HFFc6 (cell line): ENCODE measurements at regions not wholly inside any gene's neighbourhood (a gene's known extent, or its start where the extent isn't known, plus 50 kb on each side); places are given as distances from the start of the nearest gene placed in this dataset.

Source experiments
- DNase-seq: peaks from one replicate; pipeline ENCODE4 v3.0.0-alpha.2; 2018
- H3K27ac Mint-ChIP-seq: 2 replicates; pipeline ENCODE4 v1.8.0; 2020; ENCODE audit warnings: mild to moderate bottlenecking, mixed read lengths
- H3K27me3 Mint-ChIP-seq: 2 replicates; pipeline ENCODE4 v1.8.0; 2021; ENCODE audit warnings: mild to moderate bottlenecking, moderate library complexity, mixed read lengths; ENCODE audit not compliant: insufficient read depth
- H3K36me3 Mint-ChIP-seq: 2 replicates; pipeline ENCODE4 v1.8.0; 2021; ENCODE audit warnings: low read depth, mixed read lengths
- H3K4me1 Mint-ChIP-seq: 2 replicates; pipeline ENCODE4 v1.8.0; 2020; ENCODE audit warnings: low read depth, mixed read lengths
- H3K4me3 Mint-ChIP-seq: 2 replicates; pipeline ENCODE4 v1.8.0; 2020; ENCODE audit warnings: mild to moderate bottlenecking, moderate library complexity, mixed read lengths
- H3K9me3 Mint-ChIP-seq: 2 replicates; pipeline ENCODE4 v1.8.0; 2020; ENCODE audit warnings: mild to moderate bottlenecking, mixed read lengths
- TF ChIP-seq, protein P1 (sequence below): fragments of 200-600 bp; sonication (generic); IDR thresholded peaks from 2 replicates; pipeline ENCODE4 v1.5.0; 2021; ENCODE audit warnings: antibody characterized with exemption, mild to moderate bottlenecking

DNA sequence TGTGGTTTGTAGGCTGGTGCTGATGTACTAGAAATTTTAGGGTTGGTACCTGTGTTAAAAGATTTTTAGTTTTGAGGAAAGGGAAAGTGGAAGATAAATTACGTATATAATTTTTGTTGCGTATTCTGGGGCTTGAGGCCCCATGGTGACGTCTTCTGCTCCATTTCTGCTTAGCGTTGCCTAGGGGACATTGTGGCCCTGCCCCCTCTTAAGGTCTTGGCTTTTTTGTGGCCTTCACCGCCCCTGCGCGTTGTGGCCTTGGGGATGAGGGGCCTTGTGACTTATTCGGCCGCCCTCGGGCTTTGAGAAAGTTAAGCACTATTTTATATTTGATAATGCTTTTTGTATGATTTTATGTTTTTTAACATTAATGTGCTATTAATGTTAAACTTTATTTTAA, 182.0 kb downstream of the KLF13 start:
- Mint-ChIP-seq H3K27ac (no peak overlapping the region), H3K4me3 (no peak overlapping the region), H3K9me3 (peaks cover 5% of the 10 kb centered on the region; the same call in 1 of the 2 replicates), H3K27me3 (peaks cover 17% of the 10 kb centered on the region), H3K4me1 (no peaks in the 10 kb centered on the region), H3K36me3 (no peaks in the 10 kb centered on the region)
- no peak for DNase-seq
- TF ChIP-seq, protein P1, sequence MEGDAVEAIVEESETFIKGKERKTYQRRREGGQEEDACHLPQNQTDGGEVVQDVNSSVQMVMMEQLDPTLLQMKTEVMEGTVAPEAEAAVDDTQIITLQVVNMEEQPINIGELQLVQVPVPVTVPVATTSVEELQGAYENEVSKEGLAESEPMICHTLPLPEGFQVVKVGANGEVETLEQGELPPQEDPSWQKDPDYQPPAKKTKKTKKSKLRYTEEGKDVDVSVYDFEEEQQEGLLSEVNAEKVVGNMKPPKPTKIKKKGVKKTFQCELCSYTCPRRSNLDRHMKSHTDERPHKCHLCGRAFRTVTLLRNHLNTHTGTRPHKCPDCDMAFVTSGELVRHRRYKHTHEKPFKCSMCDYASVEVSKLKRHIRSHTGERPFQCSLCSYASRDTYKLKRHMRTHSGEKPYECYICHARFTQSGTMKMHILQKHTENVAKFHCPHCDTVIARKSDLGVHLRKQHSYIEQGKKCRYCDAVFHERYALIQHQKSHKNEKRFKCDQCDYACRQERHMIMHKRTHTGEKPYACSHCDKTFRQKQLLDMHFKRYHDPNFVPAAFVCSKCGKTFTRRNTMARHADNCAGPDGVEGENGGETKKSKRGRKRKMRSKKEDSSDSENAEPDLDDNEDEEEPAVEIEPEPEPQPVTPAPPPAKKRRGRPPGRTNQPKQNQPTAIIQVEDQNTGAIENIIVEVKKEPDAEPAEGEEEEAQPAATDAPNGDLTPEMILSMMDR = no peak

GRCh38 chr15:31510057-31510456, 183.4 kb downstream of the KLF13 start:
- DNase-seq = no peak
- Mint-ChIP-seq H3K9me3 (peaks cover 5% of the 10 kb centered on the region; the same call in 1 of the 2 replicates), H3K36me3 (no peaks in the 10 kb centered on the region), H3K27ac (no peak overlapping the region), H3K27me3 (peaks cover 21% of the 10 kb centered on the region), H3K4me3 (no peak overlapping the region), H3K4me1 (no peaks in the 10 kb centered on the region)
- TF ChIP-seq, protein P1 = no peak

DNA sequence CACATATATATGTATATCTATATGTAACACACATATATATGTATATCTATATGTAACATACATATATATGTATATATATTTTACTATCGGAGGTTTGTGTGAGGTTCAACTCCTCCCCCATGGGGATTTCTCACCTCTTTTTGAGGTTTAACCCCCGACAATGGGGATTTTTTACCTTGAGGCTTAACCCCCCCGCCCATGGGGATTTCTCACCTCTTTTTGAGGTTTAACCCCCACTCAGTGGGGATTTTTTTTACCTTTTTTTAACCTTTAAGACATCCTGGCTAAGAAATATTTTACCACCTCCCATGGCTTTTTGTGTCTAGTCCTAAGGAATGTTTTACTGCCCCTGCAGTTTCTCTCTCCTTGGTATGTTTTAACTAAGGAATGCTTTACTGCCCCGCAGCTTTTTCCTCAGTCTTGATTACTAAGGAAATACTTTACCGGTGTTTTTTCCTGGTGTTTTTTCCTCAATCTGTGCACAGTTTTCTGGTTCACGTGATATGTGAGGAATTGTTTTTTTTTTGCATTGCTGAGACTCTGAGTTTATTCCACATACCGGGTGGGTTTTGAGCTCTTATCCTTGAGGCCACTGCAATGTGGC, 185.2 kb downstream of the KLF13 start:
- TF ChIP-seq, protein P1 = no peak
- Mint-ChIP-seq H3K9me3 (peaks cover 5% of the 10 kb centered on the region; the same call in 1 of the 2 replicates), H3K4me1 (no peaks in the 10 kb centered on the region), H3K27me3 (peaks cover 22% of the 10 kb centered on the region), H3K4me3 (no peak overlapping the region), H3K27ac (no peak overlapping the region), H3K36me3 (no peaks in the 10 kb centered on the region)
- no peak for DNase-seq

- Mint-ChIP-seq H3K4me1 (no peaks in the 10 kb centered on the region), H3K9me3 (no peaks in the 10 kb centered on the region), H3K4me3 (no peak overlapping the region), H3K27me3 (peaks cover 22% of the 10 kb centered on the region; the same call in 1 of the 2 replicates), H3K27ac (no peak overlapping the region), H3K36me3 (no peaks in the 10 kb centered on the region)
- DNase-seq = no peak
- TF ChIP-seq, protein P1 = no peak
Measured at GRCh38 chr15:31513178-31513577, 186.5 kb downstream of the KLF13 start.

DNA sequence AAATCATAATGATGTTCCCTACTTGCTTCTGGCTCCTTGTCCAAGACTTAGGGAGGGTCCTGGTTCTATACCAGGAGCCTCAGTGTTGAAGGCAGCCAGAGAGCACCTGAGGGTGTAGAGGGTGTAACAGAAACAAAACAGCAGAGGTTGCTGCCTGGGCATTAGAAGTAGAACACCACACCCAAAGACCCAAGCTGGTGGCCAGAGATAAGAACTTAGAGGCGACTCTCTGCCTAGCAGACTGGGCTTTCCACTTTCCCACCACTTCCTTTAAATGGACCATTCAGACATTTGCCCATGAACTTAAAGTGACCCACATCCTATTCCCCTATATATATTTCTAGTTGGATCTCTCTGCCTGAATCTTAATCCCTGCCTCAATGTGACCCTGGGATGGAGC, 189.8 kb downstream of the KLF13 start:
- peaks cover 22% of the 10 kb centered on the region; the same call in 1 of the 2 replicates for H3K27me3 Mint-ChIP-seq
- H3K36me3 Mint-ChIP-seq = no peaks in the 10 kb centered on the region
- H3K27ac Mint-ChIP-seq = no peak overlapping the region
- no peaks in the 10 kb centered on the region for H3K4me1 Mint-ChIP-seq
- TF ChIP-seq, protein P1 = no peak
- H3K4me3 Mint-ChIP-seq = no peak overlapping the region
- H3K9me3 Mint-ChIP-seq = no peaks in the 10 kb centered on the region
- DNase-seq = no peak
